ENCODE measurements at regions not wholly inside any gene's neighbourhood (a gene's known extent, or its start where the extent isn't known, plus 50 kb on each side); places are given as distances from the start of the nearest gene placed in this dataset.
"Not testable (repeated sequence)": the region's sequence is repeated elsewhere in the genome, so short reads cannot be mapped to it uniquely, and the experiment has no call there.

DNA sequence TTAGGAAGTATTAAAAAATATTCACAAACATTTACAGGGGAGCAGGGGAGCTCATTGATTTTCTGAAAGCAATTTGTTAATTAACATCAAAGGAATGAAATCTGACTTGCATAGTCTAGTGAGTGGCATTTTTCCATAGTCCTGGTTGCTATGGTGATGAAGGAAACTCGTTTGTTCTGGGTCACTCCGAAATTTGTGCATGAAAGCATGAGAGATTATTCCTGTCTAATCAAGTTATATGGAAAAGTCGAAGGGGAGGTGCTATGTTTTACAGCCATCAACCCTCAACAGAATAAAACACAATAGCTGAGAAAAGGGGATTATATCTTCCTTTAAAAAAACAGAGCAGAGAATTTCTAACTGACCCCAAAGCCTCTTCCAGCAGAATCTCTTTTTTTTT is 1495.7 kb upstream of the WWC1 start:
- Histone ChIP-seq H3K36me3 (no peaks in the 10 kb centered on the region), H3K9me3 (no peaks in the 10 kb centered on the region), H3K4me1 (no peaks in the 10 kb centered on the region), H3K4me3 (ENCODE audit: low read depth, low read length) (no peak overlapping the region), H3K27me3 (no peaks in the 10 kb centered on the region)
- no peak for DNase-seq
- TF ChIP-seq, protein P1, sequence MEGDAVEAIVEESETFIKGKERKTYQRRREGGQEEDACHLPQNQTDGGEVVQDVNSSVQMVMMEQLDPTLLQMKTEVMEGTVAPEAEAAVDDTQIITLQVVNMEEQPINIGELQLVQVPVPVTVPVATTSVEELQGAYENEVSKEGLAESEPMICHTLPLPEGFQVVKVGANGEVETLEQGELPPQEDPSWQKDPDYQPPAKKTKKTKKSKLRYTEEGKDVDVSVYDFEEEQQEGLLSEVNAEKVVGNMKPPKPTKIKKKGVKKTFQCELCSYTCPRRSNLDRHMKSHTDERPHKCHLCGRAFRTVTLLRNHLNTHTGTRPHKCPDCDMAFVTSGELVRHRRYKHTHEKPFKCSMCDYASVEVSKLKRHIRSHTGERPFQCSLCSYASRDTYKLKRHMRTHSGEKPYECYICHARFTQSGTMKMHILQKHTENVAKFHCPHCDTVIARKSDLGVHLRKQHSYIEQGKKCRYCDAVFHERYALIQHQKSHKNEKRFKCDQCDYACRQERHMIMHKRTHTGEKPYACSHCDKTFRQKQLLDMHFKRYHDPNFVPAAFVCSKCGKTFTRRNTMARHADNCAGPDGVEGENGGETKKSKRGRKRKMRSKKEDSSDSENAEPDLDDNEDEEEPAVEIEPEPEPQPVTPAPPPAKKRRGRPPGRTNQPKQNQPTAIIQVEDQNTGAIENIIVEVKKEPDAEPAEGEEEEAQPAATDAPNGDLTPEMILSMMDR (IDR thresholded peaks at IDR 0.05; ENCODE audit: low read depth, low read length) = no peak

DNA sequence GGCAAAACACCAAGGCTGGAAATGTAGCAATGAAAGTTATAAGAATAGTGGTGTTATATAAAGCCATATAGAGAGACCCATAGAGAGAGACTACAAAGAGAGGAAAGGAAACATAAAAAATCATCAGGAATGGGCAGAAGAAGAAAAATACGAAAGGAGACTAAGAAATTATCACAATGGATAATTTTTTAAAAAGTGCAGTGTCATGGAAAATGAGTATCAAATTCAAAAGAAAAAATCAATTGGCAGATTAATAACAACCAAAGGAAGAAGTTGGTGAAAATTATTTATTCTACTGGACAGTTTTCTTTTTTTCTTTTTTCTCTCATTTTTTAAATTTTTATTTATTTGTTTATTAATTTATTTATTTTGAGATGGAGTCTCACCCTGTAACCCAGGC is 1488.4 kb upstream of the WWC1 start:
- H3K4me1 ChIP-seq = no peaks in the 10 kb centered on the region
- no peak for DNase-seq
- H3K4me3 ChIP-seq (ENCODE audit: low read depth, low read length) = no peak overlapping the region
- TF ChIP-seq, protein P1 (IDR thresholded peaks at IDR 0.05; ENCODE audit: low read depth, low read length) = no peak
- H3K36me3 ChIP-seq = no peaks in the 10 kb centered on the region
- no peaks in the 10 kb centered on the region for H3K27me3 ChIP-seq
- no peaks in the 10 kb centered on the region; the same call in 1 of the 2 replicates for H3K9me3 ChIP-seq

DNA sequence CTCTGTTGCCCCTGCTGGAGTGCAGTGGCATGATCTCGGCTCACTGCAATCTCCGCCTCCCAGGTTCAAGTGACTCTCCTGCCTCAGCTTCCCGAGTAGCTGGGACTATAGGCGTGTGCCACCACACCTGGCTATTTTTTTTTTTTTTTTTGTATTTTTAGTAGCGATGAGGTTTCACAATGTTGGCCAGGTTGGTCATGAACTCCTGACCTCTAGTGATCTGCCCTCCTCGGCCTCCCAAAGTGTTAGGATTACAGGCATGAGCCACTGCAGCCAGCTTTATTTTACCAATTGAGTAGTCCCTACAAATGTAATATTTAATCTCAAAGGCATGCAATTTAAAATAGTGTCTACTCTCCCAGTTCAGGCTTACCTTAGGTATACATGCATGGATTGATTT is 1487.2 kb upstream of the WWC1 start:
- H3K36me3 ChIP-seq; H3K27me3 ChIP-seq; H3K4me3 ChIP-seq (ENCODE audit: low read depth, low read length); H3K4me1 ChIP-seq; DNase-seq; H3K9me3 ChIP-seq: not testable (repeated sequence)

DNA sequence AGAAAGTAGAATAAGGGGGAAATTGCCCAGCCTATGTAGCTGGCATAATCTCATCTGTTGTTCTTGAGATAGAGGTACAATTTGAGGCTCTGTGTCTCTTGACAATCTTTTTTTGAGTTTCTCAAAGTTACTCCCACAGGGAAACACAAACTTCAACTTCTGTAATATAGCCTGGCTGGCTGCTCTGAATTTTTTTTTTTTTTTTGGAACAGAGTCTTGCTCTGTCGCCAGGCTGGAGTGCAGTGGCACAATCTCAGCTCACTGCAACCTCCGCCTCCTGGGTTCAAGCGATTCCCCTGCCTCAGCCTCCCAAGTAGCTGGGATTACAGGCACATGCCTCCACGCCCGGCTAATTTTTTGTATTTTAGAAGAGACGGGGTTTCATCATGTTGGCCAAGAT is 1486.8 kb upstream of the WWC1 start:
- DNase-seq; H3K36me3 ChIP-seq; H3K4me3 ChIP-seq (ENCODE audit: low read depth, low read length); H3K27me3 ChIP-seq; H3K4me1 ChIP-seq; H3K9me3 ChIP-seq: not testable (repeated sequence)

GRCh38 chr5:166810093-166810658 is 1481.3 kb upstream of the WWC1 start:
- not testable (repeated sequence) for H3K27me3 ChIP-seq; H3K9me3 ChIP-seq; H3K36me3 ChIP-seq; DNase-seq; H3K4me3 ChIP-seq (ENCODE audit: low read depth, low read length); H3K4me1 ChIP-seq

- no peaks in the 10 kb centered on the region for H3K27me3 ChIP-seq
- no peaks in the 10 kb centered on the region for H3K4me1 ChIP-seq
- H3K4me3 ChIP-seq (ENCODE audit: low read depth, low read length) = no peak overlapping the region
- H3K9me3 ChIP-seq = no peaks in the 10 kb centered on the region; the same call in 1 of the 2 replicates
- DNase-seq = no peak
- TF ChIP-seq, protein P1 (IDR thresholded peaks at IDR 0.05; ENCODE audit: low read depth, low read length) = no peak
- H3K36me3 ChIP-seq = no peaks in the 10 kb centered on the region
These were observed 1480.7 kb upstream of the WWC1 start for GRCh38 chr5:166810721-166811120.

DNA sequence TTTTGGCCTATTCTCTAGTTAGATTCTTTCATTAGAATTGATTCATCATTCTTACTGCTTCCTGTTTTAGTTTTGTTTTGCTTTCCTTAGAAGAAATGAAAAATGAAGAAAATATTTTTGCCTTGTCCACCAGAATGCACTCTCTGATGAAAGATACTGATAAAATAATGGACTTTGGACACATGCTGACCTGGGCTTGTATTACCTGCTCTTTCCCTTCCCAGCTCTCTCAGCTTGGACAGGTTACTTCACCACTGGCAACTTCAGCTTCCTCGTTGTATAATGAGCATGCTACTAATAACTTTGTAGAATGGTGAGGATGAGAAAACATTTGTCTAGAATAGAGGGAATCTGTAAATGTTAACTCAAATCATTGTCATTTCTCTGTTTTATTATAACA is 1468.1 kb upstream of the WWC1 start:
- Histone ChIP-seq H3K27me3 (no peaks in the 10 kb centered on the region), H3K9me3 (no peaks in the 10 kb centered on the region; the same call in 1 of the 2 replicates), H3K36me3 (no peaks in the 10 kb centered on the region), H3K4me3 (ENCODE audit: low read depth, low read length) (no peak overlapping the region), H3K4me1 (no peaks in the 10 kb centered on the region)
- DNase-seq = no peak
- TF ChIP-seq, protein P1 (IDR thresholded peaks at IDR 0.05; ENCODE audit: low read depth, low read length) = no peak

GRCh38 chr5:166834246-166834645 is 1457.2 kb upstream of the WWC1 start:
- no peak overlapping the region for H3K4me3 ChIP-seq (ENCODE audit: low read depth, low read length)
- H3K27me3 ChIP-seq = no peaks in the 10 kb centered on the region
- no peaks in the 10 kb centered on the region for H3K9me3 ChIP-seq

More at GRCh38 chr5:166834246-166834645, 1457.2 kb upstream of the WWC1 start:
- no peak for DNase-seq
- TF ChIP-seq, protein P1 (IDR thresholded peaks at IDR 0.05; ENCODE audit: low read depth, low read length) = no peak
- Histone ChIP-seq H3K4me1 (no peaks in the 10 kb centered on the region), H3K36me3 (no peaks in the 10 kb centered on the region)

All from BE2C (cell line).